SKM-1 treated with dmso at 0.1 percent for 144 hours (cell line): ENCODE measurements at regions not wholly inside any gene's neighbourhood (a gene's known extent, or its start where the extent isn't known, plus 50 kb on each side); places are given as distances from the start of the nearest gene placed in this dataset.

Experiments
- DNase-seq: peaks from one replicate; lab custom pipeline; 2025; ENCODE audit not compliant: unreplicated experiment; lab: John Stamatoyannopoulos, UW

- DNase-seq = no peak
These were observed 672.9 kb upstream of the PTBP2 start for GRCh38 chr1:96048572-96049212.

- no peak for DNase-seq
These were observed 671.7 kb upstream of the PTBP2 start for GRCh38 chr1:96049759-96050409.

GRCh38 chr1:96059276-96059675 lies 662.3 kb upstream of the PTBP2 start:
- DNase-seq = no peak

- DNase-seq = no peak
These were observed 661.8 kb upstream of the PTBP2 start for GRCh38 chr1:96059736-96060135.

- no peak for DNase-seq
These were observed 661.0 kb upstream of the PTBP2 start for GRCh38 chr1:96060621-96061020.

GRCh38 chr1:96072021-96072420 lies 649.6 kb upstream of the PTBP2 start:
- DNase-seq = no peak

GRCh38 chr1:96073100-96073499 lies 648.5 kb upstream of the PTBP2 start:
- DNase-seq = no peak

- no peak for DNase-seq
These were observed 647.2 kb upstream of the PTBP2 start for GRCh38 chr1:96074422-96074821.

GRCh38 chr1:96074876-96075577 lies 646.6 kb upstream of the PTBP2 start:
- no peak for DNase-seq

- DNase-seq = no peak
These were observed 645.7 kb upstream of the PTBP2 start for GRCh38 chr1:96075704-96076455.

- DNase-seq = no peak
These were observed 645.0 kb upstream of the PTBP2 start for GRCh38 chr1:96076589-96076988.

- no peak for DNase-seq
These were observed 642.0 kb upstream of the PTBP2 start for GRCh38 chr1:96079581-96079980.

GRCh38 chr1:96080925-96081324 lies 640.7 kb upstream of the PTBP2 start:
- DNase-seq = no peak

- DNase-seq = no peak
These were observed 633.9 kb upstream of the PTBP2 start for GRCh38 chr1:96087719-96088118.

GRCh38 chr1:96090134-96090533 lies 631.5 kb upstream of the PTBP2 start:
- no peak for DNase-seq

GRCh38 chr1:96095849-96096612 lies 625.6 kb upstream of the PTBP2 start:
- no peak for DNase-seq

- no peak for DNase-seq
These were observed 624.8 kb upstream of the PTBP2 start for GRCh38 chr1:96096613-96097321.

GRCh38 chr1:96104506-96104905 lies 617.1 kb upstream of the PTBP2 start:
- no peak for DNase-seq

GRCh38 chr1:96104906-96105305 lies 616.7 kb upstream of the PTBP2 start:
- no peak for DNase-seq

- DNase-seq = no peak
These were observed 604.9 kb upstream of the PTBP2 start for GRCh38 chr1:96116731-96117130.
